SU-DHL-6 (cell line): ENCODE measurements at regions not wholly inside any gene's neighbourhood (a gene's known extent, or its start where the extent isn't known, plus 50 kb on each side); places are given as distances from the start of the nearest gene placed in this dataset.

Source experiments
- H2AFZ ChIP-seq: fragments of 200-600 bp; sonication (generic); 2 replicates; pipeline ENCODE4 v1.6.1; 2014; ENCODE audit warnings: low read depth, mild to moderate bottlenecking, moderate library complexity, mixed read lengths, antibody characterized with exemption, low read length; ENCODE audit not compliant: severe bottlenecking
- H3F3A ChIP-seq: fragments of 200-600 bp; shearing (Covaris generic); 2 replicates; pipeline ENCODE4 v1.6.0; 2016; ENCODE audit warnings: antibody characterized with exemption, mild to moderate bottlenecking; ENCODE audit not compliant: insufficient read depth
- H3K27ac ChIP-seq: fragments of 200-600 bp; sonication (generic); 2 replicates; pipeline ENCODE4 v1.5.1; 2016; ENCODE audit warnings: low read depth, mild to moderate bottlenecking, low read length, moderate library complexity, mixed read lengths
- H3K27me3 ChIP-seq: fragments of 200-600 bp; sonication (generic), shearing (Covaris generic); 2 replicates; pipeline ENCODE4 v1.6.0; 2014; ENCODE audit warnings: mild to moderate bottlenecking, low read length
- H3K36me3 ChIP-seq: fragments of 200-600 bp; sonication (generic); 2 replicates; pipeline ENCODE4 v1.6.1; 2014; ENCODE audit warnings: mild to moderate bottlenecking, low read length, mixed read lengths
- H3K4me2 ChIP-seq: fragments of 300-600, 200-600 bp; shearing (Covaris generic), sonication (generic); 2 replicates; pipeline ENCODE4 v1.6.0; 2014; ENCODE audit warnings: low read length, low read depth, mild to moderate bottlenecking; ENCODE audit not compliant: poor library complexity, severe bottlenecking
- H3K4me3 ChIP-seq: fragments of 200-600 bp; sonication (generic); 2 replicates; pipeline ENCODE4 v1.5.1; 2014; ENCODE audit warnings: antibody characterized with exemption, low read length, mild to moderate bottlenecking, mixed read lengths; ENCODE audit not compliant: insufficient read depth, poor library complexity, severe bottlenecking
- H3K79me2 ChIP-seq: fragments of 200-600 bp; sonication (generic); 2 replicates; pipeline ENCODE4 v1.6.1; 2014; ENCODE audit warnings: mild to moderate bottlenecking, low read length, moderate library complexity; ENCODE audit not compliant: insufficient read depth
- H3K9ac ChIP-seq: fragments of 200-600 bp; sonication (generic); 2 replicates; pipeline ENCODE4 v1.7.0; 2014; ENCODE audit warnings: mild to moderate bottlenecking, low read length
- H3K9me2 ChIP-seq: fragments of 200-600 bp; sonication (generic); replicated peaks from 2 replicates; pipeline ENCODE4 v1.6.1; 2014; ENCODE audit warnings: low read length; ENCODE audit not compliant: insufficient read depth
- H3K9me3 ChIP-seq: fragments of 200-600 bp; sonication (generic); 2 replicates; pipeline ENCODE4 v1.6.1; 2014; ENCODE audit warnings: low read length, mixed read lengths; ENCODE audit not compliant: insufficient read depth
- H4K20me1 ChIP-seq: fragments of 200-600 bp; sonication (generic); 2 replicates; pipeline ENCODE4 v1.6.1; 2014; ENCODE audit warnings: low read depth, mild to moderate bottlenecking, antibody characterized with exemption, low read length, moderate library complexity, mixed read lengths
- CTCF ChIP-seq: fragments of 200-600 bp; sonication (generic); IDR thresholded peaks from one replicate; pipeline ENCODE4 v1.5.1; 2017; ENCODE audit warnings: antibody characterized with exemption, mild to moderate bottlenecking, low read length, moderate library complexity; ENCODE audit not compliant: insufficient read depth, poor library complexity, severe bottlenecking
- EZH2phosphoT487 ChIP-seq: fragments of 200-600 bp; sonication (generic), shearing (Covaris generic); conservative IDR thresholded peaks from 2 replicates; pipeline ENCODE4 v1.6.1; 2018; ENCODE audit warnings: mild to moderate bottlenecking, antibody characterized with exemption, low read length, moderate library complexity, mixed read lengths

DNA sequence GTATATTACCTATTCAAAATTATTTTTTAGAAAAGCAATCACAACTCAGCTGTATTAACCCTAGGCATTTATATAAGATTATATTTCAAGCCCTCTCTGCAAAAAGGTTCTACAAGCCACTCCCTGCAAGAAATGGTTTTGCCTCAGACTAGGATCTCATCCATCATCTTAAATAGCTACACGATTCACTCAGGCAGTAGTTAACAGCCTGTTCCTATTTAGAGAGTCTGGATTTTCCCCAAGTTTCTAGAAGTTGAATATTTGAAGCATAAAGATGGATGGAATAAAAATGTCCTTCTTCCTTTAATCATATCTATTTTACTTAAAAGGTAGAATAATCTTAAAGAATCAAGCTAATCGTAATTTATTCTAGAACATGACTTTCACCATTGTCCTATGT is 167.1 kb upstream of the STK17B start:
- no peak overlapping the region for H2AFZ ChIP-seq
- no peak overlapping the region for H3K27ac ChIP-seq
- no peaks in the 10 kb centered on the region for H3K27me3 ChIP-seq
- H3K36me3 ChIP-seq: no peaks in the 10 kb centered on the region
- no peak overlapping the region for H3K4me2 ChIP-seq
- H3K9me2 ChIP-seq: no peaks in the 10 kb centered on the region
- H3K9me3 ChIP-seq: no peaks in the 10 kb centered on the region
- no peaks in the 10 kb centered on the region for H4K20me1 ChIP-seq
- H3F3A ChIP-seq: no peaks in the 10 kb centered on the region
- no peak overlapping the region for H3K9ac ChIP-seq
- no peak overlapping the region for H3K4me3 ChIP-seq
- no peak for TF ChIP-seq EZH2phosphoT487
- TF ChIP-seq CTCF: no peak
- no peaks in the 10 kb centered on the region for H3K79me2 ChIP-seq

DNA sequence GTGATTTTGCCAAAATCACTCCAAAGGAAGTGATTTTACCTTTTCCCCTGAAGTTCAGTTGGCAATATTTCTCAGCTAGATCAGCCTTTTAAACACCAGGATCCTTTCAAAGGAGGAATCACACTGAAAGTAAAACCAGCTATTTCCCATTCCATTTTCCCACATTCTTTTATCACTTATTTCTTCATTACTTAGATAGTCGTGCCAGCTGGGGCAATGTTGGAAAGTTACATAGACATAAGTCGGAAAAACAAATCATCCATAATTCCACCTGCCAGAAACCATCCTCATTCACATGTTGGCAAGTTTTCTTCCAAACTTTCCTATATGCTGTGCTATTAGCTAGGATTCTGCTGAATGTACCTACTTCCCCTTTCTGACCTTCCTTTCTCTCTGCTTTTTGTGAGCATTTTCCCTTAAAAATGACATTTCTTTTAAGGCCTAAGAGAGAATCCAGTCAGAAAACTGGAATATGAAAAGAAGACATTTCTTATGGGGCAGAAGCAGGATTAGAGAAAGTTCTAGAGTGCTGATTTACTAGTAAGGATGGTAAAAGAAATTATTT is 170.0 kb upstream of the STK17B start:
- Histone ChIP-seq H3K4me3 (no peak overlapping the region), H4K20me1 (no peaks in the 10 kb centered on the region), H3K9ac (no peak overlapping the region), H3F3A (no peaks in the 10 kb centered on the region), H3K36me3 (no peaks in the 10 kb centered on the region), H3K4me2 (no peak overlapping the region), H3K9me3 (no peaks in the 10 kb centered on the region), H3K9me2 (no peaks in the 10 kb centered on the region), H3K27ac (no peak overlapping the region), H3K27me3 (no peaks in the 10 kb centered on the region), H3K79me2 (no peaks in the 10 kb centered on the region), H2AFZ (no peak overlapping the region)
- TF ChIP-seq EZH2phosphoT487 (no peak), CTCF (no peak)

DNA sequence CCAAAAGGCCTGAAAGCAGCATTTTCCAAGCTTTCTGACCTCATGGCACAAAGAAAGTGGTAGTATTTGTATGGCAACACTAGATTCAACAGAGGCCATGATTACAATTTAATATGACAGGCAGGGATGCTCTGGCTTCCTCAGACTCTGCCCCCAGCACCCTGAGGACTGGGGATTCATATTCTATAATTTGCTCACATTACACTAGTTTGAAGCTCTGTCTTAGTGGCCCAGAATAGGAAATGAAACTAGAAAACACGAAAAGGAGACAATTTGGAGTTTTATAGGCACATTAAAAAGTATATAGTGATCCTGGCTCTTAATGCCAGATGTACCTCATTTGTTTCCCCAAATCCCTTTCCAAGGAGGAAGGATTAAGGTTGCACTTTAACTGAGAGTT is 173.0 kb upstream of the STK17B start:
- no peaks in the 10 kb centered on the region for H3K9me2 ChIP-seq
- H2AFZ ChIP-seq: no peak overlapping the region

More for the DNA sequence above, 173.0 kb upstream of the STK17B start:
- Histone ChIP-seq H3K4me3 (no peak overlapping the region), H3K27me3 (no peaks in the 10 kb centered on the region), H3F3A (no peaks in the 10 kb centered on the region), H3K36me3 (no peaks in the 10 kb centered on the region), H3K79me2 (no peaks in the 10 kb centered on the region), H3K9me3 (no peaks in the 10 kb centered on the region), H3K27ac (no peak overlapping the region), H4K20me1 (no peaks in the 10 kb centered on the region), H3K9ac (no peak overlapping the region), H3K4me2 (no peak overlapping the region)
- TF ChIP-seq EZH2phosphoT487: no peak
- TF ChIP-seq CTCF: no peak
